ENCODE measurements at regions not wholly inside any gene's neighbourhood (a gene's known extent, or its start where the extent isn't known, plus 50 kb on each side); places are given as distances from the start of the nearest gene placed in this dataset.

- TF ChIP-seq ZNF138 (CRISPR knock-in tag; conservative IDR thresholded peaks at IDR 0.05), result no peak
- TF ChIP-seq GRHL2 (CRISPR knock-in tag; IDR thresholded peaks at IDR 0.05; ENCODE audit: insufficient replicate concordance, severe bottlenecking), result no peak
- TF ChIP-seq CTCF (IDR thresholded peaks at IDR 0.05), result no peak
- TF ChIP-seq CREB1 (CRISPR knock-in tag; IDR thresholded peaks at IDR 0.05), result no peak
Measured at GRCh38 chr20:11350126-11351005, 567.3 kb upstream of the BTBD3 start.
